CD4-positive, alpha-beta T cell treated with Interleukin-10 for 1 hour (primary cell): ENCODE measurements at regions not wholly inside any gene's neighbourhood (a gene's known extent, or its start where the extent isn't known, plus 50 kb on each side); places are given as distances from the start of the nearest gene placed in this dataset.

Source experiments
- DNase-seq: peaks from one replicate; pipeline ENCODE4 v3.0.0-alpha.2; 2020

- DNase-seq: no peak
Observed at GRCh38 chr14:38762426-38762825, 340.6 kb downstream of the SEC23A start.

- no peak for DNase-seq
Observed at GRCh38 chr14:38761033-38761432, 342.0 kb downstream of the SEC23A start.

GRCh38 chr14:38758661-38759060, 344.4 kb downstream of the SEC23A start:
- DNase-seq: no peak

- DNase-seq: no peak
Observed at GRCh38 chr14:38755036-38755435, 348.0 kb downstream of the SEC23A start.

- no peak for DNase-seq
Observed at GRCh38 chr14:38752750-38753149, 350.3 kb downstream of the SEC23A start.

GRCh38 chr14:38752341-38752740, 350.7 kb downstream of the SEC23A start:
- no peak for DNase-seq

- DNase-seq: no peak
Observed at GRCh38 chr14:38751459-38751858, 351.6 kb downstream of the SEC23A start.

- no peak for DNase-seq
Observed at GRCh38 chr14:38749936-38750335, 353.1 kb downstream of the SEC23A start.

- DNase-seq: no peak
Observed at GRCh38 chr14:38745861-38746260, 357.2 kb downstream of the SEC23A start.

GRCh38 chr14:38743966-38744584, 359.0 kb downstream of the SEC23A start:
- DNase-seq: no peak

GRCh38 chr14:38737686-38738407, 365.2 kb downstream of the SEC23A start:
- DNase-seq: no peak

GRCh38 chr14:38735005-38735404, 368.0 kb downstream of the SEC23A start:
- no peak for DNase-seq

GRCh38 chr14:38731962-38732361, 371.1 kb downstream of the SEC23A start:
- no peak for DNase-seq

- DNase-seq: no peak
Observed at GRCh38 chr14:38730420-38730819, 372.6 kb downstream of the SEC23A start.

GRCh38 chr14:38727731-38728130, 375.3 kb downstream of the SEC23A start:
- DNase-seq: no peak

GRCh38 chr14:38724621-38725020, 378.4 kb downstream of the SEC23A start:
- DNase-seq: no peak

GRCh38 chr14:38723959-38724358, 379.1 kb downstream of the SEC23A start:
- no peak for DNase-seq

GRCh38 chr14:38723277-38723676, 379.8 kb downstream of the SEC23A start:
- DNase-seq: no peak

- peak; percentile 20 for DNase-seq
Observed at GRCh38 chr14:38721822-38722431, 381.1 kb downstream of the SEC23A start.

GRCh38 chr14:38718519-38718918, 384.5 kb downstream of the SEC23A start:
- no peak for DNase-seq

GRCh38 chr14:38716926-38717325, 386.1 kb downstream of the SEC23A start:
- DNase-seq: no peak

- no peak for DNase-seq
Observed at GRCh38 chr14:38710881-38711280, 392.2 kb downstream of the SEC23A start.

GRCh38 chr14:38710196-38710595, 392.8 kb downstream of the SEC23A start:
- no peak for DNase-seq

- no peak for DNase-seq
Observed at GRCh38 chr14:38705220-38705619, 397.8 kb downstream of the SEC23A start.
